ENCODE measurements at regions not wholly inside any gene's neighbourhood (a gene's known extent, or its start where the extent isn't known, plus 50 kb on each side); places are given as distances from the start of the nearest gene placed in this dataset.

DNA sequence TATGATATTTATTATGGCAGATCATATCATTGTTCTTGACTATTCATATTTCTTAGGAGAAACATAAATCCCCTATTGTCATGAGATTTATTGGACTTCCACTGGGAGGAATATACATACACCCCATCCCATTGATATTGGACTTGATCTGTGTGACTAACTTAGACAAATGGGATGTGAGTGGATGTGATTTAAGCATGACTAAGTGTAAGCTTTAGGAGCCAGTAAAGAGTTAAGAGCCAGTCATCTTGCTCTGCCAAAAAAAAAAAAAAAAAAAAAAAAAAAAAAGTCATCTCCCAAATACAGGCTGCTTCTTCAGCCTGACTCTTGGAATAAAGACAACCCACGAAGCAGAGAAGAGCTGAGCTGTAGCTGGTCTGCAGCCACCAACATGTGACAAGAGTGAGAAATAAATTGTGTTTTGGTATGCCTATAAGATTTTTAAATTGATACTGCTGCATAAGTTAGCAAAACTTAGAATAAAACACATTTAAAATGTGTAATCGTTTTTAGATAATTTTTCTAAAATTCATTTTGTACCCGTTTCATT lies 595.0 kb upstream of the LRRC4C start (continued):
- TF ChIP-seq ARNT (IDR thresholded peaks at IDR 0.05), result no peak
- no peak for TF ChIP-seq FOXK1 (CRISPR knock-in tag; IDR thresholded peaks at IDR 0.05; ENCODE audit: borderline replicate concordance, low read depth)
- TF ChIP-seq AGO2 (optimal IDR thresholded peaks at IDR 0.05; ENCODE audit: low read depth, low read length), result no peak
- TF ChIP-seq, protein P1, sequence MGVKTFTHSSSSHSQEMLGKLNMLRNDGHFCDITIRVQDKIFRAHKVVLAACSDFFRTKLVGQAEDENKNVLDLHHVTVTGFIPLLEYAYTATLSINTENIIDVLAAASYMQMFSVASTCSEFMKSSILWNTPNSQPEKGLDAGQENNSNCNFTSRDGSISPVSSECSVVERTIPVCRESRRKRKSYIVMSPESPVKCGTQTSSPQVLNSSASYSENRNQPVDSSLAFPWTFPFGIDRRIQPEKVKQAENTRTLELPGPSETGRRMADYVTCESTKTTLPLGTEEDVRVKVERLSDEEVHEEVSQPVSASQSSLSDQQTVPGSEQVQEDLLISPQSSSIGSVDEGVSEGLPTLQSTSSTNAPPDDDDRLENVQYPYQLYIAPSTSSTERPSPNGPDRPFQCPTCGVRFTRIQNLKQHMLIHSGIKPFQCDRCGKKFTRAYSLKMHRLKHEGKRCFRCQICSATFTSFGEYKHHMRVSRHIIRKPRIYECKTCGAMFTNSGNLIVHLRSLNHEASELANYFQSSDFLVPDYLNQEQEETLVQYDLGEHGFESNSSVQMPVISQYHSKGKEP (CRISPR knock-in tag; IDR thresholded peaks at IDR 0.05), result no peak
- no peak for TF ChIP-seq ZNF761 (CRISPR knock-in tag; conservative IDR thresholded peaks at IDR 0.05)

GRCh38 chr11:42055606-42056005 lies 596.2 kb upstream of the LRRC4C start:
- H3K27ac ChIP-seq (ENCODE audit: extremely low read length, insufficient read depth, low read length), result no peak overlapping the region
- intact Hi-C loops (cut with micrococcal nuclease; ENCODE audit: unreplicated experiment) (no loop called here), in situ Hi-C loops (cut with HindIII; ENCODE audit: extremely low pct_ligation_motif_present, low pct_unique_long_range_greater_than_20kb) (no loop called here)
- no TSS peak for BruUV-seq (replicated peaks)
- FAIRE-seq, result no peak
- ChIA-PET POLR2A (no interaction called here), CTCF (ENCODE audit: low intra/inter-chr PET ratio, low total read pairs) (no interaction called here)
- H3K9me3 ChIP-seq (ENCODE audit: low read length), result peaks cover 60% of the 10 kb centered on the region
- H3K4me3 ChIP-seq (replicated peaks in 1 of 3; ENCODE audit: insufficient read depth in 1 of 3, low read depth in 2 of 3, low read length in 3 of 3), result no peak overlapping the region
- no peaks in the 10 kb centered on the region for H3K79me2 ChIP-seq (ENCODE audit: insufficient read depth, low read length)
- no peak for DNase-seq (ENCODE audit: low spot score)
- H3K27me3 ChIP-seq (ENCODE audit: control insufficient read depth in 1 of 2, insufficient read depth in 2 of 2, low read length in 2 of 2), result no peaks in the 10 kb centered on the region
- H2AFZ ChIP-seq (ENCODE audit: low read length), result no peak overlapping the region
- H4K20me1 ChIP-seq (ENCODE audit: insufficient read depth, low read length), result no peaks in the 10 kb centered on the region
- H3K9ac ChIP-seq (ENCODE audit: insufficient read depth, low read depth, low read length), result no peak overlapping the region
- ATAC-seq, result no peak
- no peak overlapping the region for H3K4me2 ChIP-seq (ENCODE audit: low read depth, low read length)
- WGBS (ENCODE audit: low lambda C conversion rate), result 0% methylated on average over 1 of the region's 1 CpG
- no peaks in the 10 kb centered on the region for H3K36me3 ChIP-seq (replicated peaks in 1 of 2; ENCODE audit: control insufficient read depth in 1 of 2, insufficient read depth in 2 of 2, low read length in 2 of 2)
- H3K4me1 ChIP-seq (ENCODE audit: insufficient read depth, low read length), result no peaks in the 10 kb centered on the region
- no peak for TF ChIP-seq ZNF879 (CRISPR knock-in tag; IDR thresholded peaks at IDR 0.05)
- TF ChIP-seq ZNF616 (CRISPR knock-in tag; IDR thresholded peaks at IDR 0.05; ENCODE audit: low read depth), result no peak
- TF ChIP-seq AGO1 (IDR thresholded peaks at IDR 0.05; ENCODE audit: low read depth, low read length, poor library complexity, severe bottlenecking), result no peak
- TF ChIP-seq MATR3 (CRISPR knock-in tag; IDR thresholded peaks at IDR 0.05), result no peak
- no peak for TF ChIP-seq KLF15 (CRISPR knock-in tag; IDR thresholded peaks at IDR 0.05; ENCODE audit: borderline replicate concordance)
- no peak for TF ChIP-seq RFX5 (IDR thresholded peaks at IDR 0.05; ENCODE audit: low read depth, low read length)
- no peak for TF ChIP-seq RBM22 (optimal IDR thresholded peaks at IDR 0.05; ENCODE audit: low read length)
- no peak for TF ChIP-seq RAD51 (IDR thresholded peaks at IDR 0.05; ENCODE audit: borderline replicate concordance)
- TF ChIP-seq ZNF563 (CRISPR knock-in tag; IDR thresholded peaks at IDR 0.05), result no peak
- no peak for TF ChIP-seq ZBTB7A (CRISPR knock-in tag; IDR thresholded peaks at IDR 0.05)
- TF ChIP-seq, protein P2, sequence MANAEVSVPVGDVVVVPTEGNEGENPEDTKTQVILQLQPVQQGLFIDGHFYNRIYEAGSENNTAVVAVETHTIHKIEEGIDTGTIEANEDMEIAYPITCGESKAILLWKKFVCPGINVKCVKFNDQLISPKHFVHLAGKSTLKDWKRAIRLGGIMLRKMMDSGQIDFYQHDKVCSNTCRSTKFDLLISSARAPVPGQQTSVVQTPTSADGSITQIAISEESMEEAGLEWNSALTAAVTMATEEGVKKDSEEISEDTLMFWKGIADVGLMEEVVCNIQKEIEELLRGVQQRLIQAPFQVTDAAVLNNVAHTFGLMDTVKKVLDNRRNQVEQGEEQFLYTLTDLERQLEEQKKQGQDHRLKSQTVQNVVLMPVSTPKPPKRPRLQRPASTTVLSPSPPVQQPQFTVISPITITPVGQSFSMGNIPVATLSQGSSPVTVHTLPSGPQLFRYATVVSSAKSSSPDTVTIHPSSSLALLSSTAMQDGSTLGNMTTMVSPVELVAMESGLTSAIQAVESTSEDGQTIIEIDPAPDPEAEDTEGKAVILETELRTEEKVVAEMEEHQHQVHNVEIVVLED (CRISPR knock-in tag; IDR thresholded peaks at IDR 0.05; ENCODE audit: borderline replicate concordance), result no peak
- no peak for TF ChIP-seq GPBP1L1 (CRISPR knock-in tag; IDR thresholded peaks at IDR 0.05)
- no peak for TF ChIP-seq FOXK2 (IDR thresholded peaks at IDR 0.05)
- no peak for TF ChIP-seq PAWR (CRISPR knock-in tag; IDR thresholded peaks at IDR 0.05; ENCODE audit: borderline replicate concordance)
- TF ChIP-seq ZNF597 (CRISPR knock-in tag; IDR thresholded peaks at IDR 0.05), result no peak
